ENCODE measurements at regions not wholly inside any gene's neighbourhood (a gene's known extent, or its start where the extent isn't known, plus 50 kb on each side); places are given as distances from the start of the nearest gene placed in this dataset.

- TF ChIP-seq MAX (IDR thresholded peaks at IDR 0.05; ENCODE audit: low read depth, low read length) (no peak), CTCF (IDR thresholded peaks at IDR 0.05; ENCODE audit: low read depth, low read length) (no peak), POLR2A (IDR thresholded peaks at IDR 0.05; ENCODE audit: extremely low read depth, insufficient read length) (no peak), MYC (IDR thresholded peaks at IDR 0.05; ENCODE audit: low read depth, low read length) (no peak)
- no peak overlapping the region for H3K4me3 ChIP-seq (ENCODE audit: low read depth, low read length)
- no peak for DNase-seq (ENCODE audit: low read depth)
Observed at GRCh38 chr12:42807251-42807650, 217.7 kb upstream of the PRICKLE1 start.

- TF ChIP-seq MYC (IDR thresholded peaks at IDR 0.05; ENCODE audit: low read depth, low read length): no peak
- TF ChIP-seq CTCF (IDR thresholded peaks at IDR 0.05; ENCODE audit: low read depth, low read length): no peak
- TF ChIP-seq MAX (IDR thresholded peaks at IDR 0.05; ENCODE audit: low read depth, low read length): no peak
- TF ChIP-seq POLR2A (IDR thresholded peaks at IDR 0.05; ENCODE audit: extremely low read depth, insufficient read length): no peak
- no peak overlapping the region for H3K4me3 ChIP-seq (ENCODE audit: low read depth, low read length)
- DNase-seq (ENCODE audit: low read depth): peak; percentile 4
Observed at GRCh38 chr12:42804928-42805327, 215.4 kb upstream of the PRICKLE1 start.

- H3K4me3 ChIP-seq (ENCODE audit: low read depth, low read length): no peak overlapping the region
- DNase-seq (ENCODE audit: low read depth): no peak
- TF ChIP-seq MAX (IDR thresholded peaks at IDR 0.05; ENCODE audit: low read depth, low read length) (no peak), CTCF (IDR thresholded peaks at IDR 0.05; ENCODE audit: low read depth, low read length) (no peak), POLR2A (IDR thresholded peaks at IDR 0.05; ENCODE audit: extremely low read depth, insufficient read length) (no peak), MYC (IDR thresholded peaks at IDR 0.05; ENCODE audit: low read depth, low read length) (no peak)
Observed at GRCh38 chr12:42802785-42803189, 213.2 kb upstream of the PRICKLE1 start.

- DNase-seq (ENCODE audit: low read depth): no peak
- no peak for TF ChIP-seq CTCF (IDR thresholded peaks at IDR 0.05; ENCODE audit: low read depth, low read length)
- no peak for TF ChIP-seq MAX (IDR thresholded peaks at IDR 0.05; ENCODE audit: low read depth, low read length)
- TF ChIP-seq MYC (IDR thresholded peaks at IDR 0.05; ENCODE audit: low read depth, low read length): no peak
- TF ChIP-seq POLR2A (IDR thresholded peaks at IDR 0.05; ENCODE audit: extremely low read depth, insufficient read length): no peak
- H3K4me3 ChIP-seq (ENCODE audit: low read depth, low read length): no peak overlapping the region
Observed at GRCh38 chr12:42801271-42801670, 211.7 kb upstream of the PRICKLE1 start.

GRCh38 chr12:42799966-42800365, 210.4 kb upstream of the PRICKLE1 start:
- DNase-seq (ENCODE audit: low read depth): no peak
- no peak overlapping the region for H3K4me3 ChIP-seq (ENCODE audit: low read depth, low read length)
- no peak for TF ChIP-seq MYC (IDR thresholded peaks at IDR 0.05; ENCODE audit: low read depth, low read length)
- no peak for TF ChIP-seq CTCF (IDR thresholded peaks at IDR 0.05; ENCODE audit: low read depth, low read length)
- TF ChIP-seq MAX (IDR thresholded peaks at IDR 0.05; ENCODE audit: low read depth, low read length): no peak
- TF ChIP-seq POLR2A (IDR thresholded peaks at IDR 0.05; ENCODE audit: extremely low read depth, insufficient read length): no peak
